Left kidney (tissue), 1 donor: ENCODE measurements at regions not wholly inside any gene's neighbourhood (a gene's known extent, or its start where the extent isn't known, plus 50 kb on each side); places are given as distances from the start of the nearest gene placed in this dataset.

ENCODE experiments used
- DNase-seq: peaks from one replicate; pipeline ENCODE4 v3.0.0-alpha.2; 2013

DNA sequence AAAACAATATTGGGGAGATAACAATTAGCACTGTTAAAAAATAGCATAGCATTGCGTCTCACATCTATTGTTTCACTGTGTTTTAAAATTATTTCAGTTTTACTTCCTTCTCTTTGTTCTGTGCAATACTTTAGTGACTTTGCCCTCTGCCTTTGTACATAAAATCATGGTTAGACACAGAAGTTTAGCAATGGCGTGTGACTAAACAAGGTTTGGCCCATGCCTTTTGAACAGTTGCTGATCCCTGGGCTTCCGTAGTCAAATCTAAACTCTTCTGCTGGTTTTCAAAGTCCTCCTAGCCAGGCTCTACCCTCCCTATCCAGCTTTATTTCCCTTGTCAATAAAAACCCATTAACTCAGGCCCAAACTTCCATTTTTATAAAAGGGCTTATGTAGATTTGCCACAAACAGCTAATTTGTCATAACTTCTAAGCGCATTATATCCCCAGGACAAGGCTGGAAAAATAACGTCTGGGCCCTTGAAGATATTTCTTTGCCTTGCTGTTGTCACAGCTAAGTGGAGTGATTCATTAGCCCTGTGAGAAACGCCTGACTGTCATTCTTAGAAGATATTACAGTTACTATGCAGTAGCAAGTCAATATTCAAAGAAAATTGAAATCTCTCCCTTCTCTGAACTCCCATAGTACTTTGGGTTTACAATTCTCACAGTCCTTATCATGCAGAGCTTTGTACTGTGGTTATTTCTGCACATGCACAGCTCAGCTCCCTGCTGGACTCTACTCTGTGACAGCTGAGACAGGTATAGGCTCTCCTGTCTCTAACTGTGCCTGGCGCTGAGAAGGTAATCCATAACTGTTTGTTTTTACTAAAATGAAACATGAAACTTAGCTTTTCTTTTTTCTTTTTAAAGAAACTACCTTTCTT, 123.4 kb upstream of the SLC24A5 start:
- DNase-seq = no peak

GRCh38 chr15:47998619-47999019, 122.2 kb upstream of the SLC24A5 start:
- no peak for DNase-seq

GRCh38 chr15:48001393-48002039, 119.3 kb upstream of the SLC24A5 start:
- DNase-seq = no peak

GRCh38 chr15:48002767-48003166, 118.0 kb upstream of the SLC24A5 start:
- DNase-seq = no peak

DNA sequence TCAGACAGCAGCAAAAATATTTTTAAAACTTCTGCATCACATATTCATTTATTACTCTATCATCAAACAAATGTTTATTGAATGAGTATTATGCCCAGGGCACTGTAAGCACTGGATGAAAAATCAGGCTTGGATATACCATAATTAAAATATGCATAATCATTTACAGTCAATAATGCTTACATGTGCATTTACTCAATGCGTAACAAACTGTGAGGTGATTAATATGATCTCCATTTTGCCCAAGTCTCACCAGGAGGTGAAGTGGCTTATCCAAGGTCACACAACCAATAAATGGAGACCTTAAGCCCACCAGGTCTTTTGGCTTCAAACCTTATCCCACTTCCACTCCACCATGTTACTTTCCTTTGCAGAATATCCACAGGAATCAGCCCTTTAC, 117.3 kb upstream of the SLC24A5 start:
- no peak for DNase-seq

DNA sequence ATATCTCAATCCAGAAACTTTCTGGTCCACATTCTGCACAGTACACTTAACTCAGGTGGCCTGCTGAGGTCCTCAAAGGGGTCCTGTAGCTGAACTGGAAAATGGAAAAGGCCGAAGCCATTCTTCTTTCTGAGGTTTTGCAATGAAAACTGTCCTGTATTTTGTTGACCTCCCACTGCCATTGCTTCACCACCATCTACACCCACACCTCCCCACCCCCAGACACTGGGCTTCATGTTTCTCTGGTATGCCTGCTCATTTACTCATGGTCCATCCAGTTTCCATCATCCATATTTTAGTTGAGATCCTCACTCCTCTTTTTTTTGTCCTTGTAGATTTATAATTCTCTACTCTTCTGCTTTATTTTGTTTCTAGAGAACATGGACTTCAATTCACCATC, 115.7 kb upstream of the SLC24A5 start:
- no peak for DNase-seq

- peak; percentile 83 for DNase-seq
Measured at GRCh38 chr15:48006031-48006511, 114.7 kb upstream of the SLC24A5 start.

- no peak for DNase-seq
Measured at GRCh38 chr15:48010316-48010715, 110.5 kb upstream of the SLC24A5 start.

- DNase-seq = no peak
Measured at GRCh38 chr15:48012191-48012590, 108.6 kb upstream of the SLC24A5 start.

DNA sequence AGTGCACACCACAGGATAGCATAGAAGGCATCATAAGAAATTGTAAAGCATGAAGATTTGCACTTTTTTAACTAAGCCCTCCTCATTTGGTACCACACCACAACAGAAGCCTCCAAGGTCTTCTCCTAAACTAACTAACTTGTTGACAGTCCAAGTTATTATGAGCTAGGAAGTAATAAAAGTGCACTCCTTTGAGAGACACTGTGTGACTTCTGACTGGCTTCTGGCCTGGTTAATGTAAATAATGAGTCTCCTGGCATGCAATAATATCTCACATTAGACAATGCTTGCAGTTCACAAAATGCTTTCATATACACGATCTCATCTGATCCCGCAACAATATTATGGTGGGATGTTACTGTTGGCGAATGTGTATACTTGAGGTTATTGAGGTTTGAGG, 103.9 kb upstream of the SLC24A5 start:
- DNase-seq = no peak

DNA sequence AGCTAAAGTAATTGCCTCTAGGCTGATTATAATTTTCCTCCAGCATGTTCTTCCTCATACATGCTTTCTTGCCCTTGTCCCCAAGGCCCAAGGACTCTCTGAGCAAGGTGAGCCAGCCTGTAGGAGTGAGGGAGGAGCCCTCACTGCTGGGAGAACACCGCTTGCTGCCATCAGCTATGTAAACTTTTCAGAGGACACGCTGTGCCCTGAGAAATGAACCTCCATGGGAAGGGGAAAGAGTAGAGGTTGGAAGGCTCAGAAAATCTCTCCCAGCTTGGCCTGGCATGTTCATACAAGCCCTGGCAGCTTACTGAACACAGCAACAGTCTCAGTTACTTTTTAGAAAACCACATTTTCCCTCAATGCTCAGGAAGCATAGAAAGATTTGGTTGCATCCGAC, 103.0 kb upstream of the SLC24A5 start:
- DNase-seq = no peak

DNA sequence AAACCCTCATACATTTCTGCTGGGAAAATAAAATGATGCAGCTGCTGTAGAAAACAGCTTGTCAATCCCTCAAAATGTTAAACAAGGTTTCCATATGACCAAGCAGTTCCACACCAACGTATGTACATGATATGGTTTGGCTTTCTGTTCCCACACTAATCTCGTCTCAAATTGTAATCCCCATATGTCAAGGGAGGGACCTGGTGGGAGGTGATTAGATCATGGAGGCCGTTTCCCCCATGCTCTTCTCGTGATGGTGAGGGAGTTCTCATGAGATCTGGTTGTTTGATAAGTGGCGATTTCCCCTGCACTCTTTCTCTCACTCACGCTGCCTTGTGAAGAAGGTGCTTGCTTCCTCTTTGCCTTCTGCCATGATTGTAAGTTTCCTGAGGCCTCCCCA, 100.6 kb upstream of the SLC24A5 start:
- DNase-seq = no peak

DNA sequence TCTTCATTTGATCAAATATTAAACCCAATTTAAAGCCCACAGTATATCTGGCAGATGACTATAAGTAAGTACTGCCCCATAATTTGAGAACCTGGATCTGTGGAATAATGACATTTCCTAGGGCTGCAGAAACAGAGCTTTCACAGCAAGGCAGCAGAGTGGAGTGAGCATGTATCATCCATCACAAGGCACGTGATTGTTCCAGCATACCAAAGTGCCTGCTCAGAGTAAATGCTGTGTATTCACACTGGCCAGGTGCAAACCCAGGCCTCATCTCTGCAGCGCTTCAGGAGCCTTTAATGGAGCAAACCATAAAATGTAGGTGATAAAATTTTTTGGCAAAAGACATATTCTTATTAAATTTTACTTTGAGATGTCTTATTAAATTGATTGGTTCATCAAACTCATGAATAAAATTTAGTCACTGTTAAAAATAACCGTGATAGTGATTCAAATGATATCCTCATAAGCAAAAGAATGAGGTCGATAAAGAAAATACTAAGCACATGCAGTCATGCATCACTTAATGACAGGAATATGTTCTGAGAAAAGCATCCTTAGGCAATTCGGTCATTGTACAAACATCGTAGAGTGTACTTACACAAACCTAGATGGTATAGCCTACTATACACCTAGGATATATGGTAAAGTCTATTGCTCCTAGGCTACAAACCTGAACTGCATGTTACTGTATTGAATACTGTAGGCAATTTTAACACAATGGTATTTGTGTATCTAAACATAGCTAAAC, 99.3 kb upstream of the SLC24A5 start:
- DNase-seq = no peak

DNA sequence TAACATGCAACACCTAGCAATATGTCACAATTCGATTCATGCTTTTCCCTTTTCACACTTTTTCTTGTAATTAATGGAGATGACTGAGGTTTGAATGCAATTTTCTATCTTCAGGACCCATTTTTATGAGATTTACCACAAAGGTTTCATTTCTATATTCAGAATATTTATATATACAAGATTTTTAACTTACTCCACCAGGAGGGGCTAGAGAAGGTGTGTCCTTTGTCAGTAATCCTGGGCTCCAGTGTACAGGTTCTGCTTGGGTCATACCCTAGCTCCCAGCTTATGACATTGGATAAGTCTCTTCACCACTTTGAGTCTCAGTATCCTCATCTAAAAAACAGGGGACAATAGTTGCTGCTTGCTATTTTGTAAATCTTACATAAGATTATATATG, 95.7 kb upstream of the SLC24A5 start:
- no peak for DNase-seq

- no peak for DNase-seq
Measured at GRCh38 chr15:48028712-48029111, 92.1 kb upstream of the SLC24A5 start.

- no peak for DNase-seq
Measured at GRCh38 chr15:48029642-48030041, 91.1 kb upstream of the SLC24A5 start.

DNA sequence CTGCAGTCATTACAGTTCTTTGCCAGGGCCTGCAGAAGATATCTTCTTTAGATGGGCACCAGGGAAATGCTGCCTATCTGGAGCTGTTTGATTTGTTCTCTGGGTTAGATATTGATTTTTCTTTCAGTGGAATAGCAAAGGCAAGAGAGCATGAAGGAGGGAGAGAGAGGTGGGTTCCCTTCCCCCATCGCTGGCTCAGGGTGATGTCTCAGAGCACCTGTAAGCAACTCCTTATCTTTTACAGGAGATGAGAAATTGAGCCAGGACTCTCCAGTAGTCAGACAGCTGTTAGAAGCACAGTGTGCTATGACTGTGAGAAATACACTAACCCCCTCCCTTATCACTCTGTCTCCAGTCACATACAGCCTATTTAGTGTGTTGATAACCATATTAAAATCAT, 89.3 kb upstream of the SLC24A5 start:
- no peak for DNase-seq

DNA sequence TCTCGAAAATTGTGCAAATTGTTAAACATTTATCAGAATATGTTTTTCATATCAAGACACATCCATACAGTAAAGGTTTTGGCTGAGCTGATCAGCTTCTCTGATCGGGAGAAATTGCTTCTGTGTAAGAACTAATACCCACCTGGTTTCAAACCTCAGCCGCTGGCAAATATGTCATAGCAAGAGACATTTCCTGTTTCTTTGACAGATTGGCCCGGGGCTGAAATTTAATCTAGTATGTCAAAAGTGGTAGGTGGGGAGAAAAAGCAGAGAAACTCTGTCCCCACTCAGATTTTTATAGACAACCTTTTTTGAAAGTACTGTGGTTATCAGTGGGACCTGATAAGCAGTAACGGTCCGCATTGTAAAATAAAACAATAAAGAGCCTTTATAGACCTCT, 88.8 kb upstream of the SLC24A5 start:
- no peak for DNase-seq

GRCh38 chr15:48032911-48033310, 87.9 kb upstream of the SLC24A5 start:
- DNase-seq = no peak

GRCh38 chr15:48038221-48038620, 82.6 kb upstream of the SLC24A5 start:
- DNase-seq = no peak

- no peak for DNase-seq
Measured at GRCh38 chr15:48040166-48040817, 80.5 kb upstream of the SLC24A5 start.

DNA sequence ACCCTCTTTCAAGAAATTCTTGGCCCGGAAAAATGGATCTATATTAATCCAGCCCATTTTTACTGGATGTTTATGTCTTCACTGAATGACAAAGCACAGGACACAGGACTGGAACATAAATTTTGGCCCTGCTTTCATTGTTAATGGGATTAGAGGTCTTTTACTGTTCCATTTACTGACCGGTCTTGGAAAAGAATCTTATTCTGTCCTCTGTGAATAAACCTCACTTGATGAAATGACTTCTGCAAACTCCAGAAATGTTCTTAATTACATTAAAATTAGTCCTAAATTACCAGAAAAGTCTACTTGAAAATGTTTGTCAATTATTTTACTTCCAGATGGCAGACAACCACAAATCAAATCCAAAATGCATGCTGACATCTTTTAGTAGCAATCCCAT, 79.3 kb upstream of the SLC24A5 start:
- DNase-seq = no peak
